ENCODE measurements at regions not wholly inside any gene's neighbourhood (a gene's known extent, or its start where the extent isn't known, plus 50 kb on each side); places are given as distances from the start of the nearest gene placed in this dataset.

DNA sequence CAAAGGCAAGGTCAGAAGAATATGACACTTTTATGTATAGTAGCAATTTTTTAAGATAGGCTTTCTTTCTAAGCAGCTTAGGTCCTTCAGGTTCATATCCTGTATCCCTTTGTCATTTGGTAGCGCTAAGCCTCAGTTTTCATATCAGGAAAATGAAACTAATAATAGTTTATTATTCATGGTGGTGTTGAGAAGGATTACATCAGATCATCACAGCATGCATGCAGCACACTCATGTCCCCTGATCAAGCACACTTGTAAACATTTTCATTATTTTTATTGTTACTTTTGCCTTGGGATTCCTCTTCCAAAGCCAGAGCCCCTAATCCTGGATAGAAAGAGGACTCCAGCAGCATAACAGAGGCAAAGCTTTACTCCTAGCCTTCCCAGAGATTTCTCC lies 70.2 kb upstream of the ADGRF1 start:
- intact Hi-C loops (cut with DNase I) = no loop called here
- Histone ChIP-seq H3K27me3 (no peaks in the 10 kb centered on the region), H3K27ac (no peak overlapping the region), H3K4me1 (no peaks in the 10 kb centered on the region), H3K9me3 (no peaks in the 10 kb centered on the region), H3K36me3 (no peaks in the 10 kb centered on the region), H3K4me3 (no peak overlapping the region)
- 86 to 97% (median 94%) methylated on average over 1 of the region's 1 CpG for WGBS, 4 donors
- TF ChIP-seq POLR2A (IDR thresholded peaks at IDR 0.05) (no peak), CTCF (IDR thresholded peaks at IDR 0.05) (no peak)
- DNase-seq = no peak
- no peak for ATAC-seq

DNA sequence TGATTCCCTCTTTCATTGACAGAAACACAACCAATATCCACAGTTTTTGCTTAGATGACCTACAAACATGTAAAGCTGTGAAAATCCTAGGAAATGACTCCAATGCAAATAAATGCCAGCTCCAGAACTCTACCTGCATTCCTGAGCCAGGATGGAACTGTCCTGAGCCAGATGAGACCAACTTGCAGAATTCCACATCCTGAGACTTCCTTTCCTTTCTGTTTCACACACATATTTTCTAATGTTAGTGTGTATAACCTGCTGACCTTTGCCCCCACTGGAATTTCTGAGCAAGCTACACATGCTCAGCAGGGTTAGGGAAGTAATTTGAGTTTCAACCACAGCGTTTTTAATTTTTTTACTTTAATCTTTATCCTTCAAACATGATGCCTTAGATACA lies 69.6 kb upstream of the ADGRF1 start:
- ATAC-seq (no peak), DNase-seq (no peak)
- H3K36me3 ChIP-seq = no peaks in the 10 kb centered on the region
- H3K27ac ChIP-seq = no peak overlapping the region
- H3K4me3 ChIP-seq = no peak overlapping the region
- no peaks in the 10 kb centered on the region for H3K4me1 ChIP-seq
- intact Hi-C loops (cut with DNase I) = no loop called here
- H3K27me3 ChIP-seq = no peaks in the 10 kb centered on the region
- TF ChIP-seq POLR2A (IDR thresholded peaks at IDR 0.05) (no peak), CTCF (IDR thresholded peaks at IDR 0.05) (no peak)
- 72 to 82% (median 74%) methylated on average over 1 of the region's 1 CpG for WGBS, 4 donors
- H3K9me3 ChIP-seq = no peaks in the 10 kb centered on the region

- intact Hi-C loops (cut with DNase I) = no loop called here
These were observed 67.1 kb upstream of the ADGRF1 start for GRCh38 chr6:47109281-47109680.

GRCh38 chr6:47106721-47107197 lies 64.6 kb upstream of the ADGRF1 start:
- no peaks in the 10 kb centered on the region for H3K9me3 ChIP-seq
- no peak overlapping the region for H3K27ac ChIP-seq
- DNase-seq (no peak), ATAC-seq (no peak)
- no peaks in the 10 kb centered on the region for H3K36me3 ChIP-seq
- intact Hi-C loops (cut with DNase I) = no loop called here
- WGBS, 4 donors = 81 to 84% (median 82%) methylated on average over 2 to 3 of the region's 3 CpGs
- TF ChIP-seq POLR2A (IDR thresholded peaks at IDR 0.05) = no peak
- TF ChIP-seq CTCF (IDR thresholded peaks at IDR 0.05) = no peak
- peaks cover 0 to 5% (median 0%) of the 10 kb centered on the region in 9 donors for H3K27me3 ChIP-seq
- no peak overlapping the region for H3K4me3 ChIP-seq
- H3K4me1 ChIP-seq = peaks cover 0 to 10% (median 0%) of the 10 kb centered on the region in 12 donors

More at GRCh38 chr6:47109281-47109680, 67.1 kb upstream of the ADGRF1 start:
- Histone ChIP-seq H3K27ac (no peak overlapping the region), H3K9me3 (no peaks in the 10 kb centered on the region), H3K27me3 (no peaks in the 10 kb centered on the region), H3K4me1 (peaks cover 0 to 5% (median 0%) of the 10 kb centered on the region in 12 donors), H3K4me3 (no peak overlapping the region), H3K36me3 (no peaks in the 10 kb centered on the region)
- ATAC-seq (no peak), DNase-seq (no peak)
- WGBS, 4 donors = 64 to 77% (median 70%) methylated on average over 2 of the region's 2 CpGs
- no peak for TF ChIP-seq CTCF (IDR thresholded peaks at IDR 0.05)
- TF ChIP-seq POLR2A (IDR thresholded peaks at IDR 0.05) = no peak
